PFSK-1 (cell line): ENCODE measurements at regions not wholly inside any gene's neighbourhood (a gene's known extent, or its start where the extent isn't known, plus 50 kb on each side); places are given as distances from the start of the nearest gene placed in this dataset.

Experiments
- FOXP2 ChIP-seq: optimal IDR thresholded peaks from 2 replicates; pipeline ENCODE3; 2011; ENCODE audit warnings: borderline replicate concordance, control low read depth, inconsistent platforms; ENCODE audit not compliant: insufficient read depth; ENCODE audit errors: extremely low read length, extremely low read depth
- POLR2AphosphoS5 ChIP-seq: IDR thresholded peaks from 2 replicates; pipeline ENCODE4 v1.6.1; 2012; ENCODE audit warnings: low read depth, mild to moderate bottlenecking, control low read depth, low read length, moderate library complexity
- REST ChIP-seq, 2 experiments: IDR thresholded peaks; 2 replicates each; pipeline versions ENCODE4 v1.6.1 to v1.8.0; 2011 to 2012; ENCODE audit warnings: low read depth in 2 of 2, low read length in 2 of 2, control low read depth in 1 of 2, inconsistent platforms in 1 of 2, mild to moderate bottlenecking in 1 of 2, moderate library complexity in 1 of 2; ENCODE audit not compliant: insufficient read depth in 1 of 2
- SIN3A ChIP-seq: IDR thresholded peaks from 2 replicates; pipeline ENCODE4 v1.6.1; 2012; ENCODE audit warnings: mild to moderate bottlenecking, low read length, moderate library complexity, borderline replicate concordance; ENCODE audit not compliant: insufficient read depth
- TAF1 ChIP-seq: IDR thresholded peaks from 2 replicates; pipeline ENCODE4 v1.6.1; 2012; ENCODE audit warnings: low read length, control low read depth, borderline replicate concordance; ENCODE audit not compliant: insufficient read depth

- TF ChIP-seq TAF1 = no peak
- no peak for TF ChIP-seq REST (IDR thresholded peaks at IDR 0.05; ENCODE audit: insufficient read depth in 1 of 2, low read depth in 2 of 2, low read length in 2 of 2)
- no peak for TF ChIP-seq POLR2AphosphoS5
- TF ChIP-seq FOXP2 = no peak
- TF ChIP-seq SIN3A = no peak
Observed at GRCh38 chr3:159657176-159657575, 331.5 kb upstream of the IL12A start.
